HG03135 (cell line): ENCODE measurements at regions not wholly inside any gene's neighbourhood (a gene's known extent, or its start where the extent isn't known, plus 50 kb on each side); places are given as distances from the start of the nearest gene placed in this dataset.

Experiments used
- ATAC-seq: cut with Tn5 transposase; IDR thresholded peaks from one replicate; pipeline ENCODE4 v1.9.1; 2021; ENCODE audit warnings: mild to moderate bottlenecking, moderate library complexity; ENCODE audit not compliant: unreplicated experiment

- no peak for ATAC-seq
Measured at GRCh38 chr1:187229496-187229895, 400.7 kb downstream of the PLA2G4A start.

- no peak for ATAC-seq
Measured at GRCh38 chr1:187234706-187235105, 406.0 kb downstream of the PLA2G4A start.

GRCh38 chr1:187236199-187236598 is 407.4 kb downstream of the PLA2G4A start:
- ATAC-seq = no peak

- ATAC-seq = no peak
Measured at GRCh38 chr1:187236676-187237075, 407.9 kb downstream of the PLA2G4A start.

- ATAC-seq = no peak
Measured at GRCh38 chr1:187237542-187237941, 408.8 kb downstream of the PLA2G4A start.

GRCh38 chr1:187241971-187242370 is 413.2 kb downstream of the PLA2G4A start:
- no peak for ATAC-seq

GRCh38 chr1:187244623-187245022 is 415.9 kb downstream of the PLA2G4A start:
- ATAC-seq = no peak

GRCh38 chr1:187245201-187245600 is 416.5 kb downstream of the PLA2G4A start:
- ATAC-seq = no peak

- no peak for ATAC-seq
Measured at GRCh38 chr1:187249196-187249595, 420.4 kb downstream of the PLA2G4A start.

GRCh38 chr1:187252923-187253322 is 424.2 kb downstream of the PLA2G4A start:
- ATAC-seq = no peak

GRCh38 chr1:187257476-187257875 is 428.7 kb downstream of the PLA2G4A start:
- ATAC-seq = no peak

- ATAC-seq = no peak
Measured at GRCh38 chr1:187261637-187262036, 432.9 kb downstream of the PLA2G4A start.

- ATAC-seq = no peak
Measured at GRCh38 chr1:187262731-187263130, 434.0 kb downstream of the PLA2G4A start.

- no peak for ATAC-seq
Measured at GRCh38 chr1:187264995-187265602, 436.4 kb downstream of the PLA2G4A start.

GRCh38 chr1:187266051-187266450 is 437.3 kb downstream of the PLA2G4A start:
- no peak for ATAC-seq

GRCh38 chr1:187267827-187268226 is 439.1 kb downstream of the PLA2G4A start:
- no peak for ATAC-seq

GRCh38 chr1:187270256-187270655 is 441.5 kb downstream of the PLA2G4A start:
- ATAC-seq = no peak

- no peak for ATAC-seq
Measured at GRCh38 chr1:187275346-187275745, 446.6 kb downstream of the PLA2G4A start.

GRCh38 chr1:187275985-187276575 is 447.3 kb downstream of the PLA2G4A start:
- no peak for ATAC-seq

- ATAC-seq = no peak
Measured at GRCh38 chr1:187276677-187277076, 447.9 kb downstream of the PLA2G4A start.

- ATAC-seq = no peak
Measured at GRCh38 chr1:187280031-187280430, 451.3 kb downstream of the PLA2G4A start.

- ATAC-seq = no peak
Measured at GRCh38 chr1:187281085-187281484, 452.3 kb downstream of the PLA2G4A start.

- ATAC-seq = no peak
Measured at GRCh38 chr1:187283984-187284383, 455.2 kb downstream of the PLA2G4A start.
